Activated CD8-positive, alpha-beta T cell treated with anti-CD3 and anti-CD28 coated beads for 36 hours (primary cell): ENCODE measurements at regions not wholly inside any gene's neighbourhood (a gene's known extent, or its start where the extent isn't known, plus 50 kb on each side); places are given as distances from the start of the nearest gene placed in this dataset.

Experiments used
- ATAC-seq: fragments of 200-7000 bp; cut with Tn5 transposase; one replicate; pipeline ENCODE4 v1.10.0; 2021; ENCODE audit warnings: mild to moderate bottlenecking, moderate library complexity
- CTCF ChIA-PET: fragments of 350-600 bp; sonication (Branson Sonifier 250); formaldehyde crosslinking; loops from one replicate; lab custom pipeline; 2021; ENCODE audit warnings: antibody characterized with exemption; lab: Charles Lee
- POLR2A ChIA-PET: fragments of 350-600 bp; sonication (Branson Sonifier 250); formaldehyde crosslinking; loops from one replicate; lab custom pipeline; 2021; ENCODE audit warnings: antibody characterized with exemption; lab: Charles Lee
- DNase-seq: peaks from one replicate; pipeline ENCODE4 v3.0.0-alpha.2; 2020
- H3K27ac Mint-ChIP-seq: one replicate; pipeline ENCODE4 v1.8.0; 2021; ENCODE audit warnings: mild to moderate bottlenecking, mixed read lengths
- H3K27me3 Mint-ChIP-seq: one replicate; pipeline ENCODE4 v1.8.0; 2021; ENCODE audit warnings: mixed read lengths
- H3K36me3 Mint-ChIP-seq: one replicate; pipeline ENCODE4 v1.8.0; 2021; ENCODE audit warnings: low read depth, mixed read lengths
- H3K4me1 Mint-ChIP-seq: one replicate; pipeline ENCODE4 v1.8.0; 2021; ENCODE audit warnings: low read depth, mixed read lengths
- H3K4me3 Mint-ChIP-seq: one replicate; pipeline ENCODE4 v1.8.0; 2021; ENCODE audit warnings: mild to moderate bottlenecking, moderate library complexity, mixed read lengths
- H3K9me3 Mint-ChIP-seq: one replicate; pipeline ENCODE4 v1.8.0; 2021; ENCODE audit warnings: mixed read lengths
- intact Hi-C: fragments of 100-400 bp; cut with micrococcal nuclease; formaldehyde crosslinking; loops from one replicate; pipeline ENCODE4 v1.10.0; 2022
- TF ChIP-seq, protein P1 (sequence below): fragments of 200-600 bp; IDR thresholded peaks from one replicate; pipeline ENCODE4 v1.8.0; 2022; ENCODE audit warnings: antibody characterized with exemption, mild to moderate bottlenecking

- H3K36me3 Mint-ChIP-seq = no peaks in the 10 kb centered on the region
- TF ChIP-seq, protein P1, sequence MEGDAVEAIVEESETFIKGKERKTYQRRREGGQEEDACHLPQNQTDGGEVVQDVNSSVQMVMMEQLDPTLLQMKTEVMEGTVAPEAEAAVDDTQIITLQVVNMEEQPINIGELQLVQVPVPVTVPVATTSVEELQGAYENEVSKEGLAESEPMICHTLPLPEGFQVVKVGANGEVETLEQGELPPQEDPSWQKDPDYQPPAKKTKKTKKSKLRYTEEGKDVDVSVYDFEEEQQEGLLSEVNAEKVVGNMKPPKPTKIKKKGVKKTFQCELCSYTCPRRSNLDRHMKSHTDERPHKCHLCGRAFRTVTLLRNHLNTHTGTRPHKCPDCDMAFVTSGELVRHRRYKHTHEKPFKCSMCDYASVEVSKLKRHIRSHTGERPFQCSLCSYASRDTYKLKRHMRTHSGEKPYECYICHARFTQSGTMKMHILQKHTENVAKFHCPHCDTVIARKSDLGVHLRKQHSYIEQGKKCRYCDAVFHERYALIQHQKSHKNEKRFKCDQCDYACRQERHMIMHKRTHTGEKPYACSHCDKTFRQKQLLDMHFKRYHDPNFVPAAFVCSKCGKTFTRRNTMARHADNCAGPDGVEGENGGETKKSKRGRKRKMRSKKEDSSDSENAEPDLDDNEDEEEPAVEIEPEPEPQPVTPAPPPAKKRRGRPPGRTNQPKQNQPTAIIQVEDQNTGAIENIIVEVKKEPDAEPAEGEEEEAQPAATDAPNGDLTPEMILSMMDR = no peak
- no peak overlapping the region for H3K27ac Mint-ChIP-seq
- DNase-seq = no peak
- H3K27me3 Mint-ChIP-seq = peaks cover 15% of the 10 kb centered on the region
- H3K4me1 Mint-ChIP-seq = no peaks in the 10 kb centered on the region
- intact Hi-C loops = no loop called here
- no peak for ATAC-seq
- POLR2A ChIA-PET = no interaction called here
- H3K4me3 Mint-ChIP-seq = no peak overlapping the region
- CTCF ChIA-PET = no interaction called here
- H3K9me3 Mint-ChIP-seq = no peaks in the 10 kb centered on the region
These were observed 688.1 kb downstream of the BRD1 start for GRCh38 chr22:49139492-49140151.

GRCh38 chr22:49138250-49138790 lies 689.4 kb downstream of the BRD1 start:
- TF ChIP-seq, protein P1 = no peak
- DNase-seq = no peak
- ChIA-PET POLR2A (no interaction called here), CTCF (no interaction called here)
- intact Hi-C loops = no loop called here
- no peak overlapping the region for H3K4me3 Mint-ChIP-seq
- H3K9me3 Mint-ChIP-seq = no peaks in the 10 kb centered on the region
- no peak overlapping the region for H3K27ac Mint-ChIP-seq
- no peaks in the 10 kb centered on the region for H3K36me3 Mint-ChIP-seq
- H3K27me3 Mint-ChIP-seq = peaks cover 17% of the 10 kb centered on the region
- ATAC-seq = no peak
- no peaks in the 10 kb centered on the region for H3K4me1 Mint-ChIP-seq

- DNase-seq (no peak), ATAC-seq (no peak)
- Mint-ChIP-seq H3K36me3 (no peaks in the 10 kb centered on the region), H3K27me3 (peaks cover 23% of the 10 kb centered on the region), H3K9me3 (no peaks in the 10 kb centered on the region), H3K27ac (no peak overlapping the region), H3K4me1 (no peaks in the 10 kb centered on the region), H3K4me3 (no peak overlapping the region)
- intact Hi-C loops = no loop called here
- TF ChIP-seq, protein P1 = no peak
- ChIA-PET CTCF (no interaction called here), POLR2A (no interaction called here)
These were observed 690.4 kb downstream of the BRD1 start for GRCh38 chr22:49137206-49137840.

DNA sequence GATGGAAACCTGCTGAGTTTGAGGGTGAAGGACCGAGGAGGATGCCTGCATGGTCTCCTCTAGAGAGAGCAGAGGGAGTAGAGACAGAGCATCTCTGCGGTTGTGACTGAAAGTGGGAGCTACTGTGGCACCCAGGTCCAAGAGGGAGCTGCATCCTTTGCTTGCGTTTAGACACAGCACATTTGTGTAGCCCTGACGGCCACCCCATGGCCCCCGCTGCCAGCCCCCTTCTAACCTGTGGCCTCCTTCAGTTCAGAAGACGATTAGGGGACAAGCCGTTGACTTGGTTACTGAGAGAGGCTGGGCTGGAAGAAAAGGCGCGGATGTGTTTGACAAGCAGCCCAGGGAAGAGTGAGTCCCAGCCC lies 690.9 kb downstream of the BRD1 start:
- POLR2A ChIA-PET = no interaction called here
- Mint-ChIP-seq H3K27me3 (peaks cover 26% of the 10 kb centered on the region), H3K36me3 (no peaks in the 10 kb centered on the region), H3K27ac (no peak overlapping the region), H3K4me3 (no peak overlapping the region), H3K9me3 (no peaks in the 10 kb centered on the region), H3K4me1 (no peaks in the 10 kb centered on the region)
- intact Hi-C loops = no loop called here
- TF ChIP-seq, protein P1 = no peak
- CTCF ChIA-PET = no interaction called here
- no peak for ATAC-seq
- no peak for DNase-seq

DNA sequence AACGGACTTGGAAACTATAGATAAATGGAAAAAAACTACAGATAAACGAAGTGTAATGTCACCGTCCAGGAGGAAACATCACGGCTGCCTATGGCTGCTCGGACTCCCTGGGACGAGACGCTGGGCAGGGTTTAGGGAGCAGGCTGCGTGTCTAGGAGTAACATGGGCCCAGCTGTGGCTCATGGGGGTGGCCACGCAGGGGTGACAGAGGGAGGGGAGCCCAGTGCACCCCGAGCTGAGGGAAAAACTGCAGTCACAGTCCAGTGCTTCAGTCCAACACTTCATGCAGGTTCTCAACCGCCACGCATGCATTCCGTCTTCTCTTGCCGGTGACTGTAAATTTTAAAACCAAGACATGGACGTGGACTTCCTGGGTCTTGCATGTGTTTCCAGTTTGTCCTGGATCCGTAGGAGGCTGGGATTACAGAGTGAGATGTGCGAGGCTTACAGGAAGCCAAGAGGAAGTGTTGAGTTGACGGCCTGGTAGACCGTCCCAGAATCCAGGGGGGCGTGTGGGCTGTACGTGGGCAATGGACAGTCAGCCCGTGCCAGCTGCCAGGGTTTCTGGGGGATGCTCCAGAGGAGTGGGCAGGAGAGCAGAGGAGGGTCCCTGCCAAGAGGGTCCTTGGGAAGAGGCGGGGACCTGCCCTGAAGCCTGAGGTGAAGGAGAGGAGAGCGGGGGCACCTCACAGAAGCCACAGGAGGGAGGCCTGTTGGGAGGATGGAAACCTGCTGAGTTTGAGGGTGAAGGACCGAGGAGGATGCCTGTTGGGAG lies 691.4 kb downstream of the BRD1 start:
- H3K4me3 Mint-ChIP-seq = no peak overlapping the region
- ChIA-PET POLR2A (no interaction called here), CTCF (no interaction called here)
- TF ChIP-seq, protein P1 = no peak
- H3K4me1 Mint-ChIP-seq = no peaks in the 10 kb centered on the region
- H3K36me3 Mint-ChIP-seq = no peaks in the 10 kb centered on the region
- no peak for ATAC-seq
- DNase-seq = no peak
- peaks cover 23% of the 10 kb centered on the region for H3K27me3 Mint-ChIP-seq
- intact Hi-C loops = no loop called here
- no peaks in the 10 kb centered on the region for H3K9me3 Mint-ChIP-seq
- no peak overlapping the region for H3K27ac Mint-ChIP-seq
